ENCODE measurements at regions not wholly inside any gene's neighbourhood (a gene's known extent, or its start where the extent isn't known, plus 50 kb on each side); places are given as distances from the start of the nearest gene placed in this dataset.
A peak's percentile ranks its signal among the peaks of the same experiment; 100 is the strongest.
"Not testable (repeated sequence)": the region's sequence is repeated elsewhere in the genome, so short reads cannot be mapped to it uniquely, and the experiment has no call there.

GRCh38 chr1:58854576-58854975, 70.7 kb upstream of the JUN start:
- TF ChIP-seq EP300 (conservative IDR thresholded peaks at IDR 0.05; ENCODE audit: poor library complexity, severe bottlenecking), result no peak
- no peak for TF ChIP-seq RAD21 (conservative IDR thresholded peaks at IDR 0.05)
- no peak for TF ChIP-seq TAF1 (IDR thresholded peaks at IDR 0.05; ENCODE audit: low read depth)
- TF ChIP-seq, protein P1, sequence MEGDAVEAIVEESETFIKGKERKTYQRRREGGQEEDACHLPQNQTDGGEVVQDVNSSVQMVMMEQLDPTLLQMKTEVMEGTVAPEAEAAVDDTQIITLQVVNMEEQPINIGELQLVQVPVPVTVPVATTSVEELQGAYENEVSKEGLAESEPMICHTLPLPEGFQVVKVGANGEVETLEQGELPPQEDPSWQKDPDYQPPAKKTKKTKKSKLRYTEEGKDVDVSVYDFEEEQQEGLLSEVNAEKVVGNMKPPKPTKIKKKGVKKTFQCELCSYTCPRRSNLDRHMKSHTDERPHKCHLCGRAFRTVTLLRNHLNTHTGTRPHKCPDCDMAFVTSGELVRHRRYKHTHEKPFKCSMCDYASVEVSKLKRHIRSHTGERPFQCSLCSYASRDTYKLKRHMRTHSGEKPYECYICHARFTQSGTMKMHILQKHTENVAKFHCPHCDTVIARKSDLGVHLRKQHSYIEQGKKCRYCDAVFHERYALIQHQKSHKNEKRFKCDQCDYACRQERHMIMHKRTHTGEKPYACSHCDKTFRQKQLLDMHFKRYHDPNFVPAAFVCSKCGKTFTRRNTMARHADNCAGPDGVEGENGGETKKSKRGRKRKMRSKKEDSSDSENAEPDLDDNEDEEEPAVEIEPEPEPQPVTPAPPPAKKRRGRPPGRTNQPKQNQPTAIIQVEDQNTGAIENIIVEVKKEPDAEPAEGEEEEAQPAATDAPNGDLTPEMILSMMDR (IDR thresholded peaks at IDR 0.05; ENCODE audit: poor library complexity, severe bottlenecking), result no peak
- TF ChIP-seq SMC3 (conservative IDR thresholded peaks at IDR 0.05; ENCODE audit: poor library complexity), result no peak
- TF ChIP-seq EZH2 (IDR thresholded peaks at IDR 0.05; ENCODE audit: borderline replicate concordance, insufficient read depth, low read length, poor library complexity, severe bottlenecking), result no peak
- H4K20me1 ChIP-seq (ENCODE audit: insufficient read depth), result no peaks in the 10 kb centered on the region
- H3K36me3 ChIP-seq (ENCODE audit: insufficient read depth, low read length), result no peaks in the 10 kb centered on the region
- no peaks in the 10 kb centered on the region for H3K27me3 ChIP-seq (ENCODE audit: insufficient read depth, low read depth, low read length)
- no peaks in the 10 kb centered on the region for H3F3A ChIP-seq (ENCODE audit: insufficient read depth, low read length, poor library complexity, severe bottlenecking)
- no peak overlapping the region for H3K4me3 ChIP-seq (ENCODE audit: low read length)
- no peaks in the 10 kb centered on the region for H3K9me3 ChIP-seq (ENCODE audit: low read length)
- no peaks in the 10 kb centered on the region for H3K79me2 ChIP-seq (replicated peaks; ENCODE audit: insufficient read depth, low read length)
- no peak overlapping the region for H3K9ac ChIP-seq (ENCODE audit: low read length)
- no peak overlapping the region for H3K4me2 ChIP-seq (ENCODE audit: low read length)
- H2AFZ ChIP-seq (ENCODE audit: low read depth, low read length), result no peak overlapping the region
- no peaks in the 10 kb centered on the region for H3K9me2 ChIP-seq (ENCODE audit: insufficient read depth, low read length)
- H3K27ac ChIP-seq (ENCODE audit: low read length), result no peak overlapping the region

DNA sequence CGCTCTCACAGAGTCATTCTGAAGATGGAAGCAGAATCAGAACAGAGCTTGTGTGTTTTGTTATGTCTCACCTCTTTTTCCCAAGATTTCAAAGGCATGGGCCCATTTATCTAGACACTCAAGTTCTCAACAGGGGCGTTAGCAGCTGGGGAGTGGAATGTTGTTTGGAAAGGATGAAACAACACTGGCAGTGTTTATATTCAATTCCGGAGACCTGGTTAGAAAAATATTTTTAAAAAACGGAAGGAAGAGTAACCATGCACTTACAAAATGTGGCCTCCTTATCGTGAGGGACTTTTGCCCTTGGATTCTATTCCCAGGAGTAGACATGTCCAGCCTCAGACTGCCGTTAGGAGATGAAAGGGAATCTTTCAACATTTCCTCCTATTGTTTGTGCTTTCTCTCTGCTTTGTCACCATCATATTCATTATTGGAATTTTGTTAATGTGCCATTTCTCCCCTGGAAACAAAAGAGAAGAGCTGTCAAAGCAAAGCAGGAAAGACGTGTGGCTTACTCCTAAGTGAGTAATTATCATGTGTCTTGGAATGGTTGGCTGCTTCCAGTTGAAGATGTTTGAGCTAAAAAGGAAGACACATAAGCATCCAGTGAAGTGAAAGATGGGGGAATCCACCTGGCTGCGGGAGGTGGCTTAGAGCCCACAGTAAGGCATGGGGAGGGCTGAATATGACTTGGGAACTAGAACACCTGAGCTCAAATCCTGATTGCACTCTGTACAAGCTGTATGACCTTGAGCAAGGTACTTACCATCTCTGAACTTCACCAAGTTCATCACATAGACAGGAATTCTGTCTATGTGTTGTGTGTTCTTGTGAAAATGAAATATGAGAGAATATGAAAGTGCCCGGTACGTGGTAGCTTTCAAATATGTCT, 71.7 kb upstream of the JUN start:
- TF ChIP-seq, protein P2, sequence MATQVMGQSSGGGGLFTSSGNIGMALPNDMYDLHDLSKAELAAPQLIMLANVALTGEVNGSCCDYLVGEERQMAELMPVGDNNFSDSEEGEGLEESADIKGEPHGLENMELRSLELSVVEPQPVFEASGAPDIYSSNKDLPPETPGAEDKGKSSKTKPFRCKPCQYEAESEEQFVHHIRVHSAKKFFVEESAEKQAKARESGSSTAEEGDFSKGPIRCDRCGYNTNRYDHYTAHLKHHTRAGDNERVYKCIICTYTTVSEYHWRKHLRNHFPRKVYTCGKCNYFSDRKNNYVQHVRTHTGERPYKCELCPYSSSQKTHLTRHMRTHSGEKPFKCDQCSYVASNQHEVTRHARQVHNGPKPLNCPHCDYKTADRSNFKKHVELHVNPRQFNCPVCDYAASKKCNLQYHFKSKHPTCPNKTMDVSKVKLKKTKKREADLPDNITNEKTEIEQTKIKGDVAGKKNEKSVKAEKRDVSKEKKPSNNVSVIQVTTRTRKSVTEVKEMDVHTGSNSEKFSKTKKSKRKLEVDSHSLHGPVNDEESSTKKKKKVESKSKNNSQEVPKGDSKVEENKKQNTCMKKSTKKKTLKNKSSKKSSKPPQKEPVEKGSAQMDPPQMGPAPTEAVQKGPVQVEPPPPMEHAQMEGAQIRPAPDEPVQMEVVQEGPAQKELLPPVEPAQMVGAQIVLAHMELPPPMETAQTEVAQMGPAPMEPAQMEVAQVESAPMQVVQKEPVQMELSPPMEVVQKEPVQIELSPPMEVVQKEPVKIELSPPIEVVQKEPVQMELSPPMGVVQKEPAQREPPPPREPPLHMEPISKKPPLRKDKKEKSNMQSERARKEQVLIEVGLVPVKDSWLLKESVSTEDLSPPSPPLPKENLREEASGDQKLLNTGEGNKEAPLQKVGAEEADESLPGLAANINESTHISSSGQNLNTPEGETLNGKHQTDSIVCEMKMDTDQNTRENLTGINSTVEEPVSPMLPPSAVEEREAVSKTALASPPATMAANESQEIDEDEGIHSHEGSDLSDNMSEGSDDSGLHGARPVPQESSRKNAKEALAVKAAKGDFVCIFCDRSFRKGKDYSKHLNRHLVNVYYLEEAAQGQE (IDR thresholded peaks at IDR 0.05; ENCODE audit: borderline replicate concordance), result peak; percentile 89
- no peak for TF ChIP-seq EZH2 (IDR thresholded peaks at IDR 0.05; ENCODE audit: borderline replicate concordance, insufficient read depth, low read length, poor library complexity, severe bottlenecking)
- no peak overlapping the region for H2AFZ ChIP-seq (ENCODE audit: low read depth, low read length)

DNA sequence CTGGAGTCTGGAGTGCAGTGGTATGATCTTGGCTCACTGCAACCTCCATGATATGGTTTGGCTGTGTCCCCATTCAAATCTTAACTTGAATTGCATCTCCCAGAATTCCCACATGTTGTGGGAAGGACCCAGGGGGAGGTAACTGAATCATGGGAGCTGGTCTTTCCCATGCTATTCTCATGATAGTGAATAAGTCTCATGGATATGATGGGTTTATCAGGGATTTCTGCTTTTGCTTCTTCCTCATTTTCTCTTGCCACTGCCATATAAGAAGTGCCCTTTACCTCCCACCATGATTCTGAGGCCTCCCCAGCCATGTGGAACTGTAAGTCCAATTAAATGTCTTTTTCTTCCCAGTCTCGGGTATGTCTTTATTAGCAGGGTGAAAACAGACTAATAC, 72.4 kb upstream of the JUN start:
- H3K27me3 ChIP-seq (ENCODE audit: insufficient read depth, low read depth, low read length); H3K36me3 ChIP-seq (ENCODE audit: insufficient read depth, low read length); H3K9ac ChIP-seq (ENCODE audit: low read length); H2AFZ ChIP-seq (ENCODE audit: low read depth, low read length); H3K9me3 ChIP-seq (ENCODE audit: low read length); H4K20me1 ChIP-seq (ENCODE audit: insufficient read depth); H3K9me2 ChIP-seq (ENCODE audit: insufficient read depth, low read length); H3K4me2 ChIP-seq (ENCODE audit: low read length); H3K79me2 ChIP-seq (replicated peaks; ENCODE audit: insufficient read depth, low read length); H3K4me3 ChIP-seq (ENCODE audit: low read length); H3F3A ChIP-seq (ENCODE audit: insufficient read depth, low read length, poor library complexity, severe bottlenecking); H3K27ac ChIP-seq (ENCODE audit: low read length): not testable (repeated sequence)

More for the DNA sequence above, 71.7 kb upstream of the JUN start:
- Histone ChIP-seq H4K20me1 (ENCODE audit: insufficient read depth) (no peaks in the 10 kb centered on the region), H3K79me2 (replicated peaks; ENCODE audit: insufficient read depth, low read length) (no peaks in the 10 kb centered on the region), H3K9ac (ENCODE audit: low read length) (no peak overlapping the region), H3K36me3 (ENCODE audit: insufficient read depth, low read length) (no peaks in the 10 kb centered on the region), H3K9me3 (ENCODE audit: low read length) (no peaks in the 10 kb centered on the region), H3F3A (ENCODE audit: insufficient read depth, low read length, poor library complexity, severe bottlenecking) (no peaks in the 10 kb centered on the region), H3K27ac (ENCODE audit: low read length) (no peak overlapping the region), H3K27me3 (ENCODE audit: insufficient read depth, low read depth, low read length) (no peaks in the 10 kb centered on the region), H3K9me2 (ENCODE audit: insufficient read depth, low read length) (no peaks in the 10 kb centered on the region), H3K4me3 (ENCODE audit: low read length) (no peak overlapping the region), H3K4me2 (ENCODE audit: low read length) (no peak overlapping the region)
